NB4 (cell line): ENCODE measurements at regions not wholly inside any gene's neighbourhood (a gene's known extent, or its start where the extent isn't known, plus 50 kb on each side); places are given as distances from the start of the nearest gene placed in this dataset.

Source experiments
- CTCF ChIP-seq: IDR thresholded peaks from one replicate; pipeline ENCODE4 v1.5.1; 2012; ENCODE audit warnings: low read depth, low read length
- POLR2A ChIP-seq: IDR thresholded peaks from 2 replicates; pipeline ENCODE4 v1.6.1; 2011; ENCODE audit warnings: mild to moderate bottlenecking; ENCODE audit not compliant: insufficient read length; ENCODE audit errors: extremely low read depth

- no peak for TF ChIP-seq CTCF
- TF ChIP-seq POLR2A, result no peak
Measured at GRCh38 chr15:69914960-69915359, 182.8 kb downstream of the TLE3 start.
